T-helper 1 cell (primary cell): ENCODE measurements at regions not wholly inside any gene's neighbourhood (a gene's known extent, or its start where the extent isn't known, plus 50 kb on each side); places are given as distances from the start of the nearest gene placed in this dataset.
A peak's percentile ranks its signal among the peaks of the same experiment; 100 is the strongest.

Experiments
- DNase-seq, 5 donors: peaks; one replicate each; pipeline ENCODE4 v3.0.0-alpha.2; 2012 to 2020

GRCh38 chr1:243943671-243944428 is 93.8 kb upstream of the AKT3 start:
- no peak for DNase-seq

- DNase-seq: no peak
Observed at GRCh38 chr1:243942196-243943150, 92.4 kb upstream of the AKT3 start.

- no peak for DNase-seq
Observed at GRCh38 chr1:243940451-243940850, 90.4 kb upstream of the AKT3 start.

- no peak for DNase-seq
Observed at GRCh38 chr1:243939167-243939848, 89.3 kb upstream of the AKT3 start.

GRCh38 chr1:243938208-243938607 is 88.2 kb upstream of the AKT3 start:
- no peak for DNase-seq

- no peak for DNase-seq
Observed at GRCh38 chr1:243933495-243933894, 83.5 kb upstream of the AKT3 start.

GRCh38 chr1:243931957-243932356 is 81.9 kb upstream of the AKT3 start:
- no peak for DNase-seq

GRCh38 chr1:243930822-243931671 is 81.0 kb upstream of the AKT3 start:
- DNase-seq: no peak

GRCh38 chr1:243927381-243927780 is 77.3 kb upstream of the AKT3 start:
- no peak for DNase-seq

- DNase-seq: no peak
Observed at GRCh38 chr1:243926803-243927245, 76.8 kb upstream of the AKT3 start.

GRCh38 chr1:243926299-243926698 is 76.3 kb upstream of the AKT3 start:
- no peak for DNase-seq

- no peak for DNase-seq
Observed at GRCh38 chr1:243924588-243925349, 74.7 kb upstream of the AKT3 start.

GRCh38 chr1:243924188-243924587 is 74.1 kb upstream of the AKT3 start:
- no peak for DNase-seq

GRCh38 chr1:243923292-243924171 is 73.5 kb upstream of the AKT3 start:
- DNase-seq: no peak

- no peak for DNase-seq
Observed at GRCh38 chr1:243921111-243921510, 71.1 kb upstream of the AKT3 start.

- DNase-seq: no peak
Observed at GRCh38 chr1:243917863-243918565, 68.0 kb upstream of the AKT3 start.

GRCh38 chr1:243917177-243917862 is 67.3 kb upstream of the AKT3 start:
- DNase-seq: peak in 1 of 5 donors; percentile 5

GRCh38 chr1:243916160-243916559 is 66.1 kb upstream of the AKT3 start:
- DNase-seq: no peak

GRCh38 chr1:243912347-243912746 is 62.3 kb upstream of the AKT3 start:
- DNase-seq: no peak
